Mesenteric fat pad (tissue), 1 donor: ENCODE measurements at regions not wholly inside any gene's neighbourhood (a gene's known extent, or its start where the extent isn't known, plus 50 kb on each side); places are given as distances from the start of the nearest gene placed in this dataset.

Experiments used
- DNase-seq: peaks from one replicate; pipeline ENCODE4 v3.0.0-alpha.2; 2020; ENCODE audit warnings: low spot score
- donor health status: DM: yes; HTN: yes; CAD: no.

- DNase-seq, result no peak
Measured at GRCh38 chr5:1707467-1707866, 92.2 kb downstream of the MRPL36 start.

- no peak for DNase-seq
Measured at GRCh38 chr5:1706428-1706827, 93.2 kb downstream of the MRPL36 start.

GRCh38 chr5:1706021-1706420 lies 93.6 kb downstream of the MRPL36 start:
- peak; percentile 83 for DNase-seq

GRCh38 chr5:1704676-1705075 lies 95.0 kb downstream of the MRPL36 start:
- DNase-seq, result peak; percentile 65

- DNase-seq, result no peak
Measured at GRCh38 chr5:1704266-1704665, 95.4 kb downstream of the MRPL36 start.

GRCh38 chr5:1703352-1704050 lies 96.1 kb downstream of the MRPL36 start:
- peak; percentile 82 for DNase-seq

GRCh38 chr5:1702318-1702717 lies 97.3 kb downstream of the MRPL36 start:
- no peak for DNase-seq

GRCh38 chr5:1701884-1702283 lies 97.8 kb downstream of the MRPL36 start:
- DNase-seq, result no peak

GRCh38 chr5:1701216-1701864 lies 98.3 kb downstream of the MRPL36 start:
- DNase-seq, result no peak

GRCh38 chr5:1699394-1699793 lies 100.2 kb downstream of the MRPL36 start:
- no peak for DNase-seq

GRCh38 chr5:1698589-1699316 lies 100.9 kb downstream of the MRPL36 start:
- no peak for DNase-seq

- peak; percentile 60 for DNase-seq
Measured at GRCh38 chr5:1692381-1692780, 107.3 kb downstream of the MRPL36 start.

GRCh38 chr5:1687301-1687970 lies 112.2 kb downstream of the MRPL36 start:
- peak; percentile 60 for DNase-seq

- DNase-seq, result peak; percentile 78
Measured at GRCh38 chr5:1686016-1686802, 113.4 kb downstream of the MRPL36 start.

GRCh38 chr5:1685066-1685465 lies 114.6 kb downstream of the MRPL36 start:
- peak; percentile 37 for DNase-seq

GRCh38 chr5:1681955-1682354 lies 117.7 kb downstream of the MRPL36 start:
- peak; percentile 24 for DNase-seq

GRCh38 chr5:1673042-1673677 lies 126.5 kb downstream of the MRPL36 start:
- DNase-seq, result no peak

GRCh38 chr5:1672396-1672795 lies 127.2 kb downstream of the MRPL36 start:
- DNase-seq, result no peak

- DNase-seq, result no peak
Measured at GRCh38 chr5:1671351-1671750, 128.3 kb downstream of the MRPL36 start.

- no peak for DNase-seq
Measured at GRCh38 chr5:1670351-1670750, 129.3 kb downstream of the MRPL36 start.
